ENCODE measurements at regions not wholly inside any gene's neighbourhood (a gene's known extent, or its start where the extent isn't known, plus 50 kb on each side); places are given as distances from the start of the nearest gene placed in this dataset.

- H3K4me2 ChIP-seq (ENCODE audit: low read depth, low read length, poor library complexity, severe bottlenecking), result peak overlapping the region; percentile 50
- no peaks in the 10 kb centered on the region for H3K27me3 ChIP-seq (ENCODE audit: low read length)
- H4K20me1 ChIP-seq (ENCODE audit: low read depth, low read length), result no peaks in the 10 kb centered on the region
- no peaks in the 10 kb centered on the region for H3K79me2 ChIP-seq (ENCODE audit: insufficient read depth, low read length)
- H3K4me3 ChIP-seq (ENCODE audit: insufficient read depth, low read length, poor library complexity, severe bottlenecking), result peak overlapping the region; percentile 24
- H2AFZ ChIP-seq (ENCODE audit: low read depth, low read length, severe bottlenecking), result peak overlapping the region; percentile 44
- H3K36me3 ChIP-seq (ENCODE audit: low read length), result peaks cover 5% of the 10 kb centered on the region; the same call in 1 of the 2 replicates
- no peaks in the 10 kb centered on the region for H3K9me2 ChIP-seq (replicated peaks; ENCODE audit: insufficient read depth, low read length)
- peak overlapping the region; percentile 22 for H3K9ac ChIP-seq (ENCODE audit: low read length)
- H3K9me3 ChIP-seq (ENCODE audit: insufficient read depth, low read length), result no peaks in the 10 kb centered on the region
- peak overlapping the region; percentile 81 for H3K27ac ChIP-seq (ENCODE audit: low read depth, low read length)
- no peak for TF ChIP-seq EZH2phosphoT487 (conservative IDR thresholded peaks at IDR 0.05; ENCODE audit: low read length)
- no peak for TF ChIP-seq CTCF (IDR thresholded peaks at IDR 0.05; ENCODE audit: insufficient read depth, low read length, poor library complexity, severe bottlenecking)
- no peaks in the 10 kb centered on the region; the same call in 1 of the 2 replicates for H3F3A ChIP-seq (ENCODE audit: insufficient read depth)
Measured at GRCh38 chr6:26251354-26252076, 113.5 kb upstream of the BTN3A2 start.

- peak overlapping the region; percentile 50 for H3K4me2 ChIP-seq (ENCODE audit: low read depth, low read length, poor library complexity, severe bottlenecking)
- peak overlapping the region; percentile 81 for H3K27ac ChIP-seq (ENCODE audit: low read depth, low read length)
- peak overlapping the region; percentile 24 for H3K4me3 ChIP-seq (ENCODE audit: insufficient read depth, low read length, poor library complexity, severe bottlenecking)
- peaks cover 5% of the 10 kb centered on the region; the same call in 1 of the 2 replicates for H3K36me3 ChIP-seq (ENCODE audit: low read length)
- peak overlapping the region; percentile 15 for H2AFZ ChIP-seq (ENCODE audit: low read depth, low read length, severe bottlenecking)
- no peaks in the 10 kb centered on the region for H3K9me3 ChIP-seq (ENCODE audit: insufficient read depth, low read length)
- H3K9ac ChIP-seq (ENCODE audit: low read length), result peak overlapping the region; percentile 22
- H3K79me2 ChIP-seq (ENCODE audit: insufficient read depth, low read length), result no peaks in the 10 kb centered on the region
- no peaks in the 10 kb centered on the region for H3K9me2 ChIP-seq (replicated peaks; ENCODE audit: insufficient read depth, low read length)
- no peaks in the 10 kb centered on the region; the same call in 1 of the 2 replicates for H3F3A ChIP-seq (ENCODE audit: insufficient read depth)
- no peaks in the 10 kb centered on the region for H3K27me3 ChIP-seq (ENCODE audit: low read length)
- H4K20me1 ChIP-seq (ENCODE audit: low read depth, low read length), result no peaks in the 10 kb centered on the region
- no peak for TF ChIP-seq EZH2phosphoT487 (conservative IDR thresholded peaks at IDR 0.05; ENCODE audit: low read length)
- TF ChIP-seq CTCF (IDR thresholded peaks at IDR 0.05; ENCODE audit: insufficient read depth, low read length, poor library complexity, severe bottlenecking), result no peak
Measured at GRCh38 chr6:26252077-26252472, 112.9 kb upstream of the BTN3A2 start.

- Histone ChIP-seq H3K4me2 (ENCODE audit: low read depth, low read length, poor library complexity, severe bottlenecking) (no peak overlapping the region), H3K27ac (ENCODE audit: low read depth, low read length) (no peak overlapping the region), H3K4me3 (ENCODE audit: insufficient read depth, low read length, poor library complexity, severe bottlenecking) (no peak overlapping the region)
Measured at GRCh38 chr6:26254724-26255123, 110.3 kb upstream of the BTN3A2 start.

More at GRCh38 chr6:26254724-26255123, 110.3 kb upstream of the BTN3A2 start:
- Histone ChIP-seq H3K9ac (ENCODE audit: low read length) (no peak overlapping the region), H3F3A (ENCODE audit: insufficient read depth) (no peaks in the 10 kb centered on the region; the same call in 1 of the 2 replicates), H3K27me3 (ENCODE audit: low read length) (no peaks in the 10 kb centered on the region), H4K20me1 (ENCODE audit: low read depth, low read length) (no peaks in the 10 kb centered on the region), H3K79me2 (ENCODE audit: insufficient read depth, low read length) (no peaks in the 10 kb centered on the region), H3K9me2 (replicated peaks; ENCODE audit: insufficient read depth, low read length) (no peaks in the 10 kb centered on the region), H2AFZ (ENCODE audit: low read depth, low read length, severe bottlenecking) (no peak overlapping the region), H3K9me3 (ENCODE audit: insufficient read depth, low read length) (no peaks in the 10 kb centered on the region), H3K36me3 (ENCODE audit: low read length) (peaks cover 5% of the 10 kb centered on the region; the same call in 1 of the 2 replicates)
- TF ChIP-seq CTCF (IDR thresholded peaks at IDR 0.05; ENCODE audit: insufficient read depth, low read length, poor library complexity, severe bottlenecking) (no peak), EZH2phosphoT487 (conservative IDR thresholded peaks at IDR 0.05; ENCODE audit: low read length) (no peak)

Data from SU-DHL-6 (cell line).